ENCODE measurements at regions not wholly inside any gene's neighbourhood (a gene's known extent, or its start where the extent isn't known, plus 50 kb on each side); places are given as distances from the start of the nearest gene placed in this dataset.

- TF ChIP-seq CTCF (IDR thresholded peaks at IDR 0.05) (no peak), POLR2A (IDR thresholded peaks at IDR 0.05) (no peak)
These were observed 71.3 kb upstream of the WNT7A start for GRCh38 chr3:13951184-13951583.
